B cell (primary cell): ENCODE measurements at regions not wholly inside any gene's neighbourhood (a gene's known extent, or its start where the extent isn't known, plus 50 kb on each side); places are given as distances from the start of the nearest gene placed in this dataset.

ENCODE experiments used
- EZH2 ChIP-seq: IDR thresholded peaks from 2 replicates; pipeline ENCODE4 v1.6.1; 2012; ENCODE audit warnings: borderline replicate concordance, low read depth, mild to moderate bottlenecking, moderate library complexity, low read length; ENCODE audit not compliant: insufficient read depth, poor library complexity, severe bottlenecking
- TF ChIP-seq, protein P1 (sequence below): fragments of 200-600 bp; IDR thresholded peaks from one replicate; pipeline ENCODE4 v1.8.0; 2022; ENCODE audit warnings: antibody characterized with exemption, mild to moderate bottlenecking

GRCh38 chr4:147056940-147057610 is 111.4 kb upstream of the TTC29 start:
- TF ChIP-seq, protein P1, sequence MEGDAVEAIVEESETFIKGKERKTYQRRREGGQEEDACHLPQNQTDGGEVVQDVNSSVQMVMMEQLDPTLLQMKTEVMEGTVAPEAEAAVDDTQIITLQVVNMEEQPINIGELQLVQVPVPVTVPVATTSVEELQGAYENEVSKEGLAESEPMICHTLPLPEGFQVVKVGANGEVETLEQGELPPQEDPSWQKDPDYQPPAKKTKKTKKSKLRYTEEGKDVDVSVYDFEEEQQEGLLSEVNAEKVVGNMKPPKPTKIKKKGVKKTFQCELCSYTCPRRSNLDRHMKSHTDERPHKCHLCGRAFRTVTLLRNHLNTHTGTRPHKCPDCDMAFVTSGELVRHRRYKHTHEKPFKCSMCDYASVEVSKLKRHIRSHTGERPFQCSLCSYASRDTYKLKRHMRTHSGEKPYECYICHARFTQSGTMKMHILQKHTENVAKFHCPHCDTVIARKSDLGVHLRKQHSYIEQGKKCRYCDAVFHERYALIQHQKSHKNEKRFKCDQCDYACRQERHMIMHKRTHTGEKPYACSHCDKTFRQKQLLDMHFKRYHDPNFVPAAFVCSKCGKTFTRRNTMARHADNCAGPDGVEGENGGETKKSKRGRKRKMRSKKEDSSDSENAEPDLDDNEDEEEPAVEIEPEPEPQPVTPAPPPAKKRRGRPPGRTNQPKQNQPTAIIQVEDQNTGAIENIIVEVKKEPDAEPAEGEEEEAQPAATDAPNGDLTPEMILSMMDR, result no peak
- TF ChIP-seq EZH2, result no peak
